Bronchial epithelial cell (primary cell): ENCODE measurements at regions not wholly inside any gene's neighbourhood (a gene's known extent, or its start where the extent isn't known, plus 50 kb on each side); places are given as distances from the start of the nearest gene placed in this dataset.

Source experiments
- DNase-seq: peaks from one replicate; pipeline ENCODE4 v3.0.0-alpha.2; 2010; ENCODE audit warnings: low read depth
- FAIRE-seq: peaks from 2 replicates; lab custom pipeline; 2011; peaks lifted over from hg19 to GRCh38; lab: Jason Lieb, UNC
- H3K27me3 ChIP-seq: 2 replicates; pipeline ENCODE4 v1.5.1; 2011; ENCODE audit warnings: low read length; ENCODE audit not compliant: control insufficient read depth, insufficient read depth
- H3K36me3 ChIP-seq: 2 replicates; pipeline ENCODE4 v1.5.1; 2011; ENCODE audit warnings: low read length; ENCODE audit not compliant: control insufficient read depth, insufficient read depth
- H3K4me3 ChIP-seq: 2 replicates; pipeline ENCODE4 v1.5.1; 2011; ENCODE audit warnings: mild to moderate bottlenecking, low read depth, low read length, control low read depth
- TF ChIP-seq, protein P1 (sequence below): IDR thresholded peaks from 2 replicates; pipeline ENCODE4 v1.5.1; 2011; ENCODE audit warnings: mild to moderate bottlenecking, moderate library complexity, low read length, control low read depth, inconsistent platforms; ENCODE audit not compliant: insufficient read depth, severe bottlenecking

DNA sequence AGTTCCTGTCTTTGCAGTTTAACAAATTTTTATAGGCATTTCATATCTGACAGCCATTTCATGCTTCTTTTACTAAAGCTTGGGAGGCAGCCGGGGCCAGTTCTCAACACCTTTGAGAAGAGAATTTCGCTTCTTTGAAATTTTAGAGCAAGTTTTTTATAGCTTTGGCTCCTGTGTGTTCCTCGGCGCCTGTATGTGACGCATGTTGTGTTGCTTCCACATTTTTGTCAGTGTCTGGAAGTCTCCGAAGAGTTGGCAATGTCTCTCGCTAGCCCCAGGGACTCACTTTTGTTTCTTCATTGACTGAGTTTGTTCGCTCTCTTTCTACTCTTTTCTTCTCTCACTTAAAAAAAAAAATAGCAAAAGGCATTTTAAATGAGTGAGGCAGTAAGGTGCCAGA, 386.9 kb upstream of the PLXNA2 start:
- TF ChIP-seq, protein P1, sequence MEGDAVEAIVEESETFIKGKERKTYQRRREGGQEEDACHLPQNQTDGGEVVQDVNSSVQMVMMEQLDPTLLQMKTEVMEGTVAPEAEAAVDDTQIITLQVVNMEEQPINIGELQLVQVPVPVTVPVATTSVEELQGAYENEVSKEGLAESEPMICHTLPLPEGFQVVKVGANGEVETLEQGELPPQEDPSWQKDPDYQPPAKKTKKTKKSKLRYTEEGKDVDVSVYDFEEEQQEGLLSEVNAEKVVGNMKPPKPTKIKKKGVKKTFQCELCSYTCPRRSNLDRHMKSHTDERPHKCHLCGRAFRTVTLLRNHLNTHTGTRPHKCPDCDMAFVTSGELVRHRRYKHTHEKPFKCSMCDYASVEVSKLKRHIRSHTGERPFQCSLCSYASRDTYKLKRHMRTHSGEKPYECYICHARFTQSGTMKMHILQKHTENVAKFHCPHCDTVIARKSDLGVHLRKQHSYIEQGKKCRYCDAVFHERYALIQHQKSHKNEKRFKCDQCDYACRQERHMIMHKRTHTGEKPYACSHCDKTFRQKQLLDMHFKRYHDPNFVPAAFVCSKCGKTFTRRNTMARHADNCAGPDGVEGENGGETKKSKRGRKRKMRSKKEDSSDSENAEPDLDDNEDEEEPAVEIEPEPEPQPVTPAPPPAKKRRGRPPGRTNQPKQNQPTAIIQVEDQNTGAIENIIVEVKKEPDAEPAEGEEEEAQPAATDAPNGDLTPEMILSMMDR, result no peak
- DNase-seq (no peak), FAIRE-seq (no peak)
- no peak overlapping the region for H3K4me3 ChIP-seq
- no peaks in the 10 kb centered on the region for H3K36me3 ChIP-seq
- H3K27me3 ChIP-seq, result peaks cover 2% of the 10 kb centered on the region

DNA sequence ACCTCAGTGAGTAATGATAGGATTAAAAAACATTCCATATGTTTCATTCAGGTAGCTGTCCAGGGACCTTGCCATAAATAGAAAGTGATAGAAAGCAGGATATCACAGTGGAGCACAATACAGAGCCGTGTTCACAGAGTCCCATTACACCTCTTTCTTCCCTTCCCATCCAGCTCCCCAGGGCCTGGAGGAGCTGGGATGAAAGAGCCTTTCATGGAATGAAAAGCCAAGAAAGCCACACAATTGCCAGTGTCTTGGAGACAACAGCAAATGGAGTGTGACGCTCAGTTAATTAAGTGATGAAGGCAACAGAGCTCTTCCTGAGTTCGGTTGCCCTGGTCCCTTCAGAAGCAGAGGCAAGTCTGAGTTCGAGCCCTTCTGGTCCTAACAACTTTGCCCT, 387.3 kb upstream of the PLXNA2 start:
- no peak for DNase-seq
- Histone ChIP-seq H3K36me3 (no peaks in the 10 kb centered on the region), H3K27me3 (peaks cover 2% of the 10 kb centered on the region), H3K4me3 (no peak overlapping the region)
- TF ChIP-seq, protein P1, result no peak
- FAIRE-seq, result peak; percentile 64

DNA sequence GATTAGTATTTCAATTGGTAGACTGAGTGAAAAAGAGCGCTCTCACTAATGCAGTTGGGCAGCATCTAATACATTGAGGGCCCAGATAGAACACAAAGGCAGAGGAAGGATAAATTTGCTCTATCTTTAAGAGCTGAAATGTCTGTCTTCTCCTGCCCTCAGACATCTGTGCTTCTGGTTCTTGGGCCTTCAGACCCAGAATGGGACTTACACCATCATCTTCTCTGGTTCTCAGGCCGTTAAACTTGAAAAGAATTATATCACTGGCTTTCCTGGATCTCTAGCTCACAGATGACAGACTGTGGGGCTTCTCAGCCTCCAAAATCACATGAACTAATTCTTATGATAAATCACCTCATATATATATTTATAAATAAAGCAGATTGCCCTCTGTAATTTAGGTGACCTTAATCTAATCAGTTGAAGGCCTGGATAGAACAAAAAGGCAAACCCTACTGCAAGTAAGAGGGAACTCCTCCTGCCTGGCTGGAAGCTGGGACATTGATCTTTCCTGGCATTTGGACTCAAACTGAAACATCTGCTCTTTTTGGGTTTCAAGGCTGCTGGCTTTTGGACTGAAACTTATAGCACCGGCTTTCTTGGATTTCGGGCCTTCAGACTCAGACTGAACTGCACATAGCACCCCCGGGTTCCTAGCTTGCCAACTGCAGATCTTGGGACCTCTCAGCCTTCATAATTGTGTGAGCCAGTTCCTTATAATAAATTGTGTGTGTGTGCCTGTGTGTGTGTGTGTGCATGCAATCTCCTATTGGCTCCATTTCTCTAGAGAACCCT, 390.4 kb upstream of the PLXNA2 start:
- TF ChIP-seq, protein P1, result no peak
- Histone ChIP-seq H3K36me3 (no peaks in the 10 kb centered on the region), H3K4me3 (no peak overlapping the region), H3K27me3 (peaks cover 2% of the 10 kb centered on the region)
- DNase-seq (no peak), FAIRE-seq (no peak)

DNA sequence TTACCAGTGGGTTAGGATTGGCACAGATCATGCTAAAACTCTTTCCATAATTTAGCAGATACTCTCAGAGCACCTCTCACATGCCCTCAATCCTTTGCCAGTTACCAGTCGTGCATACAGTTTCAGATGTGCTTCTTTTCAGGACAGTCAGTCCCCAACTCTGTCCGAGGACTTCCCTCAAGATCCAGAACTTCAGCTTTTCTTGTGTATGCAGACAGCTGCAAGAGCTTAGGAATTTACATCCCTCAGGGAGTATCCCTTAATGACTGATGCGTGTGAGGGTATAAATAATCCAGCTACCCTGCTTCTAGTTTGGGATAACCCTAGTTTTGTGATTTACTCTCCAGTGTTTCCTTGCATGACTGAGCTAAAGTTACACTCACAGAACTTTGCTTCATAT, 393.0 kb upstream of the PLXNA2 start:
- H3K36me3 ChIP-seq, result no peaks in the 10 kb centered on the region
- H3K4me3 ChIP-seq, result no peak overlapping the region
- DNase-seq (no peak), FAIRE-seq (no peak)
- TF ChIP-seq, protein P1, result no peak
- peaks cover 2% of the 10 kb centered on the region for H3K27me3 ChIP-seq

DNA sequence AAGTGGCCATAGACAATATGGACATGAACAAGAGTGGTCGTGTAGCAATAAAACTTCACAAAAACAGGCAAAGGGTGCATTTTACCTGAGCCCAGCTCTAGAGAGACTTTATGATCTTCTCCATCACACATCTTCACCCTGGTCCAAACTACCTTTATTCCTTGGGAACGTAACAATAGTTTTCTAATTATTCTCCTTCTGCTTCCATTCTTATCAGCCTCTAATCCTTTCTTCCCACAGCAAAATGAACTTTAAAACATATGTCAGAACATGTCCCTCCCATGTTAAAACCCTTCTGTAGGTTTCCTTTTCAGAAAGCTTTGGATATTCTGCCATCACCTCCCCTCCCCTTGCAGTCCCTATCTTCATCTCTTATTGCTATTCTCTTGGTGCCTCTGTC, 395.2 kb upstream of the PLXNA2 start:
- TF ChIP-seq, protein P1, result no peak
- DNase-seq, result no peak
- Histone ChIP-seq H3K36me3 (no peaks in the 10 kb centered on the region), H3K27me3 (peaks cover 2% of the 10 kb centered on the region), H3K4me3 (no peak overlapping the region)
- FAIRE-seq, result no peak

DNA sequence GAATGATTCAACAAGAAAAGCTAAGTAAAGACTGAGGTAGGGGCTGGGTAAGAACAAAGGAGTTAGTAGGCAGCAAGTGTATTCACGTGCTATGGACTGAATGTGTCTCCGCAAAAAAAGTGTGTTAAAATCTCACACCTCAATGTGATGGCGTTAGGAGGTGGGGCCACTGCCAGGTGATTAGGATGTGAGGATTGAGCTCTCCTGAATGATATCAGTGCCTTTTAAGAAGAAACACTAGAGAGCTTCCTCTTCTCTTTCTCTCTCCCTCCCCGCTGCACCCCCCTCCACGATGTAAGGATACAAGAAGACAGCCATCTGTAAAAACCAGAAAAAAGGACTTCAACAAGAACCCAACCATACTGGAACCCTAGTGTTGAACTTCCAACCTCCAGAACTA, 396.1 kb upstream of the PLXNA2 start:
- Histone ChIP-seq H3K4me3 (no peak overlapping the region), H3K27me3 (peaks cover 4% of the 10 kb centered on the region), H3K36me3 (no peaks in the 10 kb centered on the region)
- DNase-seq (no peak), FAIRE-seq (no peak)
- TF ChIP-seq, protein P1, result no peak
